GM23338 (cell line): ENCODE measurements at regions not wholly inside any gene's neighbourhood (a gene's known extent, or its start where the extent isn't known, plus 50 kb on each side); places are given as distances from the start of the nearest gene placed in this dataset.

Experiments used
- ATAC-seq: fragments of 200-7000 bp; cut with Tn5 transposase; 3 replicates; pipeline ENCODE4 v1.9.1; 2020
- DNase-seq: peaks from one replicate; pipeline ENCODE4 v3.0.0-alpha.2; 2015; ENCODE audit warnings: low spot score
- H2AFZ ChIP-seq: fragments of 200-600 bp; sonication (generic); 2 replicates; pipeline ENCODE4 v1.8.0; 2016; ENCODE audit warnings: antibody characterized with exemption, mild to moderate bottlenecking, moderate library complexity
- H3F3A ChIP-seq: fragments of 200-600 bp; sonication (generic); replicated peaks from 2 replicates; pipeline ENCODE4 v1.8.0; 2017; ENCODE audit warnings: antibody characterized with exemption, mixed run types, low read depth
- H3K27ac ChIP-seq: fragments of 200-600 bp; sonication (generic); 2 replicates; pipeline ENCODE4 v1.6.1; 2016; ENCODE audit warnings: low read depth
- H3K27me3 ChIP-seq: fragments of 200-600 bp; sonication (generic); 2 replicates; pipeline ENCODE4 v1.8.0; 2016; ENCODE audit warnings: mild to moderate bottlenecking, mixed run types, moderate library complexity; ENCODE audit not compliant: insufficient read depth
- H3K36me3 ChIP-seq: fragments of 200-600 bp; sonication (generic); 2 replicates; pipeline ENCODE4 v1.8.0; 2016; ENCODE audit warnings: mild to moderate bottlenecking; ENCODE audit not compliant: insufficient read depth
- H3K4me1 ChIP-seq: fragments of 200-600 bp; sonication (generic); 2 replicates; pipeline ENCODE4 v1.8.0; 2016; ENCODE audit warnings: mild to moderate bottlenecking, moderate library complexity; ENCODE audit not compliant: insufficient read depth
- H3K4me2 ChIP-seq: fragments of 200-600 bp; sonication (generic); 2 replicates; pipeline ENCODE4 v1.7.1; 2017; ENCODE audit warnings: mixed run types
- H3K4me3 ChIP-seq: fragments of 200-600 bp; sonication (generic); 2 replicates; pipeline ENCODE4 v1.6.1; 2016; ENCODE audit warnings: mixed run types
- H3K79me2 ChIP-seq: fragments of 200-600 bp; sonication (generic); replicated peaks from 2 replicates; pipeline ENCODE4 v1.8.0; 2017; ENCODE audit warnings: mild to moderate bottlenecking; ENCODE audit not compliant: insufficient read depth
- H3K9me2 ChIP-seq: fragments of 200-600 bp; sonication (generic); 2 replicates; pipeline ENCODE4 v1.8.0; 2017; ENCODE audit not compliant: insufficient read depth
- H4K20me1 ChIP-seq: fragments of 200-600 bp; sonication (generic); replicated peaks from 2 replicates; pipeline ENCODE4 v1.8.0; 2017; ENCODE audit warnings: mild to moderate bottlenecking; ENCODE audit not compliant: insufficient read depth
- H3K27ac Mint-ChIP-seq: 2 replicates; pipeline ENCODE4 v1.8.0; 2020; ENCODE audit warnings: inconsistent platforms, mild to moderate bottlenecking, moderate library complexity, mixed read lengths
- H3K27me3 Mint-ChIP-seq: 3 replicates; pipeline ENCODE4 v1.8.0; 2022; ENCODE audit warnings: low read depth, mild to moderate bottlenecking, moderate library complexity, mixed read lengths, inconsistent platforms; ENCODE audit not compliant: insufficient read depth, poor library complexity
- H3K36me3 Mint-ChIP-seq: 3 replicates; pipeline ENCODE4 v1.8.0; 2021; ENCODE audit warnings: low read depth, mild to moderate bottlenecking, inconsistent platforms, moderate library complexity, mixed read lengths
- H3K4me1 Mint-ChIP-seq: 3 replicates; pipeline ENCODE4 v1.8.0; 2020; ENCODE audit warnings: mild to moderate bottlenecking, inconsistent platforms, mixed read lengths
- H3K4me3 Mint-ChIP-seq: 3 replicates; pipeline ENCODE4 v1.8.0; 2021; ENCODE audit warnings: moderate library complexity, mild to moderate bottlenecking, inconsistent platforms, mixed read lengths
- H3K9me3 Mint-ChIP-seq: 3 replicates; pipeline ENCODE4 v1.8.0; 2020; ENCODE audit warnings: moderate library complexity, mild to moderate bottlenecking, inconsistent platforms, mixed read lengths
- CREB1 ChIP-seq: fragments of 250-450 bp; sonication (Bioruptor Pico); IDR thresholded peaks from 2 replicates; pipeline ENCODE4 v1.5.0; 2020; ENCODE audit warnings: low read depth, mild to moderate bottlenecking, moderate library complexity
- ETS1 ChIP-seq: IDR thresholded peaks from 2 replicates; pipeline ENCODE4 v1.6.1; 2016; ENCODE audit warnings: antibody characterized with exemption
- EZH2 ChIP-seq: fragments of 200-600 bp; sonication (generic); IDR thresholded peaks from one replicate; pipeline ENCODE4 v1.8.0; 2017; ENCODE audit warnings: antibody characterized with exemption, mild to moderate bottlenecking, low read depth; ENCODE audit not compliant: unreplicated experiment
- EZH2phosphoT487 ChIP-seq: fragments of 200-600 bp; sonication (generic); IDR thresholded peaks from one replicate; pipeline ENCODE4 v1.8.1; 2018; ENCODE audit warnings: antibody characterized with exemption; ENCODE audit not compliant: unreplicated experiment
- JUNB ChIP-seq: IDR thresholded peaks from one replicate; pipeline ENCODE4 v1.6.1; 2016; ENCODE audit warnings: antibody characterized with exemption; ENCODE audit not compliant: unreplicated experiment
- NANOG ChIP-seq: IDR thresholded peaks from 2 replicates; pipeline ENCODE4 v1.6.1; 2016; ENCODE audit warnings: antibody characterized with exemption, borderline replicate concordance
- POLR2AphosphoS5 ChIP-seq: IDR thresholded peaks from 2 replicates; pipeline ENCODE4 v1.6.1; 2016; ENCODE audit warnings: antibody characterized with exemption, low read depth
- REST ChIP-seq: IDR thresholded peaks from one replicate; pipeline ENCODE4 v1.6.1; 2018; ENCODE audit warnings: antibody characterized with exemption; ENCODE audit not compliant: unreplicated experiment
- STAT1 ChIP-seq: IDR thresholded peaks from one replicate; pipeline ENCODE4 v1.6.1; 2016; ENCODE audit warnings: antibody characterized with exemption; ENCODE audit not compliant: unreplicated experiment
- ZNF114 ChIP-seq: fragments of 250-450 bp; sonication (Bioruptor Pico); IDR thresholded peaks from 2 replicates; pipeline ENCODE4 v1.5.0; 2020; ENCODE audit warnings: mild to moderate bottlenecking, moderate library complexity
- ZNF331 ChIP-seq: fragments of 250-450 bp; sonication (Bioruptor Pico); IDR thresholded peaks from 2 replicates; pipeline ENCODE4 v1.5.0; 2020; ENCODE audit warnings: low read depth, mild to moderate bottlenecking, moderate library complexity

GRCh38 chr4:180100433-180101344 is 2142.5 kb upstream of the TENM3 start:
- no peaks in the 10 kb centered on the region for H3K36me3 Mint-ChIP-seq
- no peaks in the 10 kb centered on the region for H3K27me3 Mint-ChIP-seq
- H3K27me3 ChIP-seq, result no peaks in the 10 kb centered on the region
- H3K36me3 ChIP-seq, result no peaks in the 10 kb centered on the region
- peak overlapping the region; percentile 45; the same call in 1 of the 2 replicates for H2AFZ ChIP-seq
- no peaks in the 10 kb centered on the region for H3K9me3 Mint-ChIP-seq
- DNase-seq (no peak), ATAC-seq (peak; percentile 49; the same call in 2 of the 3 replicates)
- H3K27ac ChIP-seq, result no peak overlapping the region
- no peaks in the 10 kb centered on the region for H3K9me2 ChIP-seq
- no peaks in the 10 kb centered on the region for H4K20me1 ChIP-seq
- no peak overlapping the region for H3K27ac Mint-ChIP-seq
- H3K4me3 Mint-ChIP-seq, result no peak overlapping the region
- H3K79me2 ChIP-seq, result no peaks in the 10 kb centered on the region
- peaks cover 8% of the 10 kb centered on the region for H3K4me1 Mint-ChIP-seq
- no peak overlapping the region for H3K4me2 ChIP-seq
- no peak for TF ChIP-seq ZNF331
- TF ChIP-seq ZNF114 (CRISPR knock-in tag), result no peak
- TF ChIP-seq JUNB, result no peak
- TF ChIP-seq POLR2AphosphoS5, result no peak
- no peak for TF ChIP-seq CREB1 (CRISPR knock-in tag)
- no peak for TF ChIP-seq EZH2phosphoT487
- no peak for TF ChIP-seq ETS1
- TF ChIP-seq REST, result no peak
- no peak for TF ChIP-seq NANOG
- no peak for TF ChIP-seq EZH2
- TF ChIP-seq STAT1, result no peak
- no peaks in the 10 kb centered on the region for H3F3A ChIP-seq
- no peak overlapping the region for H3K4me3 ChIP-seq
- H3K4me1 ChIP-seq, result peaks cover 12% of the 10 kb centered on the region; the same call in 1 of the 2 replicates
